ENCODE measurements at regions not wholly inside any gene's neighbourhood (a gene's known extent, or its start where the extent isn't known, plus 50 kb on each side); places are given as distances from the start of the nearest gene placed in this dataset.

- POLR2A ChIA-PET: no interaction called here
- Mint-ChIP-seq H3K27me3 (peaks cover 2% of the 10 kb centered on the region), H3K36me3 (ENCODE audit: low read depth) (no peaks in the 10 kb centered on the region), H3K4me1 (ENCODE audit: low read depth) (no peaks in the 10 kb centered on the region), H3K4me3 (no peak overlapping the region), H3K9me3 (peaks cover 3% of the 10 kb centered on the region), H3K27ac (no peak overlapping the region)
- no peak for TF ChIP-seq CTCF (IDR thresholded peaks at IDR 0.05)
- no peak for DNase-seq
- intact Hi-C loops (cut with micrococcal nuclease): no loop called here
- CTCF ChIA-PET: no interaction called here
- no peak for ATAC-seq
Measured at GRCh38 chr12:127038152-127038551, 1228.8 kb upstream of the TMEM132C start.

- no peaks in the 10 kb centered on the region for H3K4me1 Mint-ChIP-seq (ENCODE audit: low read depth)
- H3K27ac Mint-ChIP-seq: no peak overlapping the region
- H3K4me3 Mint-ChIP-seq: no peak overlapping the region
- ChIA-PET POLR2A (no interaction called here), CTCF (no interaction called here)
- DNase-seq: no peak
- no peak for ATAC-seq
- no peaks in the 10 kb centered on the region for H3K36me3 Mint-ChIP-seq (ENCODE audit: low read depth)
- intact Hi-C loops (cut with micrococcal nuclease): no loop called here
- H3K27me3 Mint-ChIP-seq: peaks cover 2% of the 10 kb centered on the region
- peaks cover 3% of the 10 kb centered on the region for H3K9me3 Mint-ChIP-seq
- TF ChIP-seq CTCF (IDR thresholded peaks at IDR 0.05): no peak
Measured at GRCh38 chr12:127038761-127039160, 1228.2 kb upstream of the TMEM132C start.

- no peaks in the 10 kb centered on the region for H3K4me1 Mint-ChIP-seq (ENCODE audit: low read depth)
- ATAC-seq: no peak
- TF ChIP-seq CTCF (IDR thresholded peaks at IDR 0.05): no peak
- H3K27me3 Mint-ChIP-seq: peaks cover 2% of the 10 kb centered on the region
- CTCF ChIA-PET: no interaction called here
- no peak overlapping the region for H3K4me3 Mint-ChIP-seq
- no peaks in the 10 kb centered on the region for H3K36me3 Mint-ChIP-seq (ENCODE audit: low read depth)
- intact Hi-C loops (cut with micrococcal nuclease): no loop called here
- no peak overlapping the region for H3K27ac Mint-ChIP-seq
- POLR2A ChIA-PET: no interaction called here
- DNase-seq: no peak
- peaks cover 2% of the 10 kb centered on the region for H3K9me3 Mint-ChIP-seq
Measured at GRCh38 chr12:127041985-127042625, 1224.9 kb upstream of the TMEM132C start.

GRCh38 chr12:127043731-127044130 is 1223.2 kb upstream of the TMEM132C start:
- no peak for ATAC-seq
- H3K27me3 Mint-ChIP-seq: peaks cover 2% of the 10 kb centered on the region
- no peak for TF ChIP-seq CTCF (IDR thresholded peaks at IDR 0.05)
- H3K36me3 Mint-ChIP-seq (ENCODE audit: low read depth): no peaks in the 10 kb centered on the region
- POLR2A ChIA-PET: no interaction called here
- DNase-seq: no peak
- H3K4me1 Mint-ChIP-seq (ENCODE audit: low read depth): no peaks in the 10 kb centered on the region
- intact Hi-C loops (cut with micrococcal nuclease): no loop called here
- no peak overlapping the region for H3K27ac Mint-ChIP-seq
- no peak overlapping the region for H3K4me3 Mint-ChIP-seq
- CTCF ChIA-PET: no interaction called here
- H3K9me3 Mint-ChIP-seq: peaks cover 7% of the 10 kb centered on the region

GRCh38 chr12:127044836-127045235 is 1222.1 kb upstream of the TMEM132C start:
- CTCF ChIA-PET: no interaction called here
- Mint-ChIP-seq H3K4me3 (no peak overlapping the region), H3K36me3 (ENCODE audit: low read depth) (no peaks in the 10 kb centered on the region), H3K4me1 (ENCODE audit: low read depth) (no peaks in the 10 kb centered on the region), H3K9me3 (peaks cover 8% of the 10 kb centered on the region), H3K27ac (no peak overlapping the region), H3K27me3 (peaks cover 2% of the 10 kb centered on the region)
- ATAC-seq: no peak
- POLR2A ChIA-PET: no interaction called here
- DNase-seq: no peak
- no peak for TF ChIP-seq CTCF (IDR thresholded peaks at IDR 0.05)
- intact Hi-C loops (cut with micrococcal nuclease): no loop called here
